CD14-positive monocyte (primary cell): ENCODE measurements at regions not wholly inside any gene's neighbourhood (a gene's known extent, or its start where the extent isn't known, plus 50 kb on each side); places are given as distances from the start of the nearest gene placed in this dataset.

Experiments used
- DNase-seq, 3 donors: peaks; one replicate each; pipeline ENCODE4 v3.0.0-alpha.2; 2011 to 2022
- H2AFZ ChIP-seq: 2 replicates; pipeline ENCODE4 v1.6.0; 2012; ENCODE audit warnings: mild to moderate bottlenecking, low read depth, low read length, inconsistent platforms; ENCODE audit not compliant: insufficient read depth, poor library complexity, severe bottlenecking
- H3K27ac ChIP-seq, 2 donors: 1 replicate in 1 of 2; 2 replicates in 1 of 2; pipeline ENCODE4 v1.5.1; 2012 to 2013; ENCODE audit warnings: low read length in 2 of 2, control low read depth in 1 of 2, inconsistent platforms in 1 of 2, low read depth in 1 of 2, mild to moderate bottlenecking in 1 of 2
- H3K27me3 ChIP-seq, 2 donors: one replicate each; pipeline versions ENCODE4 v1.6.0 to v1.6.1; 2011 to 2013; ENCODE audit warnings: low read length in 2 of 2; ENCODE audit not compliant: control insufficient read depth in 2 of 2, insufficient read depth in 2 of 2
- H3K36me3 ChIP-seq, 2 donors: replicated peaks in 1 of 2; 1 replicate in 1 of 2; 2 replicates in 1 of 2; pipeline versions ENCODE4 v1.5.1 to v1.6.1; 2012 to 2013; ENCODE audit warnings: low read length in 2 of 2, control low read depth in 1 of 2, inconsistent platforms in 1 of 2, mild to moderate bottlenecking in 1 of 2; ENCODE audit not compliant: insufficient read depth in 2 of 2, control insufficient read depth in 1 of 2
- H3K4me1 ChIP-seq, 2 donors: 1 replicate in 1 of 2; 2 replicates in 1 of 2; pipeline versions ENCODE4 v1.5.1 to v1.6.1; 2012 to 2013; ENCODE audit warnings: low read length in 2 of 2, control low read depth in 1 of 2, inconsistent platforms in 1 of 2, mild to moderate bottlenecking in 1 of 2, moderate library complexity in 1 of 2; ENCODE audit not compliant: insufficient read depth in 2 of 2, control insufficient read depth in 1 of 2
- H3K4me2 ChIP-seq: replicated peaks from 2 replicates; pipeline ENCODE3; 2012; ENCODE audit warnings: low read length, moderate library complexity, mild to moderate bottlenecking; ENCODE audit not compliant: poor library complexity, severe bottlenecking; ENCODE audit errors: extremely low read depth
- H3K4me3 ChIP-seq, 3 experiments: fragments of 200-600 bp in 1 of 3; sonication (generic) in 1 of 3; replicated peaks in 1 of 3; 1 replicate in 2 of 3; 2 replicates in 1 of 3; pipeline ENCODE4 v1.5.1; 2011 to 2013; ENCODE audit warnings: low read length in 3 of 3, mild to moderate bottlenecking in 3 of 3, control low read depth in 2 of 3, low read depth in 2 of 3, inconsistent platforms in 1 of 3, moderate library complexity in 1 of 3
- H3K79me2 ChIP-seq: 2 replicates; pipeline ENCODE4 v1.6.0; 2012; ENCODE audit warnings: mild to moderate bottlenecking, control low read depth, inconsistent platforms, low read length, moderate library complexity; ENCODE audit not compliant: insufficient read depth
- H3K9ac ChIP-seq: 2 replicates; pipeline ENCODE4 v1.6.0; 2017; ENCODE audit warnings: low read length, mild to moderate bottlenecking; ENCODE audit not compliant: insufficient read depth, poor library complexity, severe bottlenecking
- H3K9me3 ChIP-seq, 2 donors: replicated peaks in 1 of 2; 1 replicate in 1 of 2; 2 replicates in 1 of 2; pipeline versions ENCODE4 v1.5.1 to v1.6.1; 2012 to 2013; ENCODE audit warnings: low read length in 2 of 2, control low read depth in 1 of 2; ENCODE audit not compliant: control insufficient read depth in 1 of 2, insufficient read depth in 1 of 2
- H4K20me1 ChIP-seq: 2 replicates; pipeline ENCODE4 v1.6.0; 2012; ENCODE audit warnings: mild to moderate bottlenecking, low read length, control low read depth, moderate library complexity; ENCODE audit not compliant: insufficient read depth
- H3K27ac Mint-ChIP-seq, 7 donors: one replicate each; pipeline ENCODE4 v1.8.0; 2020; ENCODE audit warnings: mild to moderate bottlenecking in 7 of 7, mixed read lengths in 7 of 7, moderate library complexity in 6 of 7, inconsistent platforms in 2 of 7
- H3K27me3 Mint-ChIP-seq, 3 donors: one replicate each; pipeline ENCODE4 v1.8.0; 2021 to 2022; ENCODE audit warnings: low read depth in 3 of 3, mild to moderate bottlenecking in 3 of 3, mixed read lengths in 3 of 3, moderate library complexity in 3 of 3, inconsistent platforms in 1 of 3
- H3K36me3 Mint-ChIP-seq, 2 donors: one replicate each; pipeline ENCODE4 v1.8.0; 2020; ENCODE audit warnings: mixed read lengths in 2 of 2, inconsistent platforms in 1 of 2, mild to moderate bottlenecking in 1 of 2
- H3K4me1 Mint-ChIP-seq: one replicate; pipeline ENCODE4 v1.8.0; 2020; ENCODE audit warnings: mild to moderate bottlenecking, mixed read lengths
- H3K4me3 Mint-ChIP-seq, 2 donors: one replicate each; pipeline ENCODE4 v1.8.0; 2020; ENCODE audit warnings: mild to moderate bottlenecking in 2 of 2, mixed read lengths in 2 of 2, moderate library complexity in 1 of 2
- H3K9me3 Mint-ChIP-seq, 7 donors: one replicate each; pipeline ENCODE4 v1.8.0; 2020 to 2022; ENCODE audit warnings: mixed read lengths in 7 of 7, mild to moderate bottlenecking in 6 of 7, moderate library complexity in 6 of 7, inconsistent platforms in 2 of 7
- CTCF ChIP-seq: fragments of 200-600 bp; IDR thresholded peaks from one replicate; pipeline ENCODE4 v1.8.0; 2022; ENCODE audit warnings: antibody characterized with exemption, mild to moderate bottlenecking
- WGBS: methylation state at CpG from one replicate; pipeline ENCODE4 v1.1.5; 2013; ENCODE audit warnings: missing lambda C conversion rate; ENCODE audit not compliant: insufficient coverage; 5-methylcytosine and 5-hydroxymethylcytosine counted together
- intact Hi-C, 2 donors: fragments of 100-400 bp; cut with micrococcal nuclease; formaldehyde crosslinking; loops; one replicate each; pipeline versions ENCODE4 v1.15.0 to v1.15.1; 2023

GRCh38 chr6:27782748-27783147 is 129.4 kb downstream of the OR2B2 start:
- H3K79me2 ChIP-seq, result no peaks in the 10 kb centered on the region
- H3K4me2 ChIP-seq, result no peak overlapping the region
- no peak for DNase-seq
- H3K36me3 ChIP-seq, result no peaks in the 10 kb centered on the region
- H3K9ac ChIP-seq, result no peak overlapping the region
- H3K4me1 ChIP-seq, result no peaks in the 10 kb centered on the region
- Mint-ChIP-seq H3K9me3 (no peaks in the 10 kb centered on the region), H3K27ac (peak overlapping the region in 1 of 7 donors; percentile 18), H3K4me3 (no peak overlapping the region), H3K4me1 (peaks cover 2% of the 10 kb centered on the region), H3K27me3 (peaks cover 0 to 9% (median 9%) of the 10 kb centered on the region in 3 donors), H3K36me3 (no peaks in the 10 kb centered on the region)
- no peaks in the 10 kb centered on the region for H3K9me3 ChIP-seq
- no peak overlapping the region for H2AFZ ChIP-seq
- H4K20me1 ChIP-seq, result no peaks in the 10 kb centered on the region
- no CpG with 5 or more reads among the region's 2 CpGs for WGBS
- peaks cover 0 to 2% of the 10 kb centered on the region in 2 donors for H3K27me3 ChIP-seq
- intact Hi-C loops, result no loop called here
- TF ChIP-seq CTCF, result no peak
- H3K4me3 ChIP-seq, result no peak overlapping the region
- H3K27ac ChIP-seq, result no peak overlapping the region

DNA sequence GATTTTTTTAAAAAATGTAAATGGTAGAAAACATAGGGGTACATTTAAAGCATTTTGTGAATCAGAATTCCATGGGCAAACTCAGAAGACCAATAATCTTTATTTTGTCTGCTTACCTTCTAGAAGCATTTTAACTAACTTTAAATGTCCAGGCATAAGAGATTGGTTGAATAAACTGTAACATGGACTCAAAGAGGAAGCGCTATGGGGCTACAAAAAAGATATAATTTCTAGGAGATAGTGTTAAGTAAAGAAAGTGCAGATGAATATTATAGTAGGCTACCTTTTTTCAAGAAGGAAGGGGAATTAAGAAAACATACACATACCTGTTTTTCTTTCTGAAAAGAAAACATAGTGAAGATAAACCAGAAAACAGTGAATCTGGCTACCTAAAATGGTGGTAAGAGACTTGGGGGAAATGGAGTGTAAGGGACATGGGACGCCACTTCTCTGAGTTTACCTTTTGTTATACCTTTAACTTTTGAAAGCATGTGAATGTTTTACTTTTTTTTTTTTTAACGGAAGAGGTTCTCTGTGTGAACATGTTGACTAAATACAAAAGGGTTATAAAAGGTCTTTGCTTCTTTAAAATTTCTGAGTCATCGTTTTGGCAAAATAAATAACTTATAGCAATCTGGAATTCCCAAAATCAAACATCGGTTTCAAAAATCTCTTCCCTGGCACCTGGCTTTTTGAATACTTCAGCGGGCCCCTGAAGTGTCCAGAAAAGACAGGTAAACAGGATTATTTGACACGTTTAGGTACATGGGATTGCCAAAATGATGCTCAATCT is 133.4 kb downstream of the OR2B2 start:
- WGBS, result 100% methylated on average over 1 of the region's 7 CpGs
- H3K4me3 Mint-ChIP-seq, result no peak overlapping the region
- no peak for TF ChIP-seq CTCF
- no peaks in the 10 kb centered on the region for H4K20me1 ChIP-seq
- H3K4me1 ChIP-seq, result peaks cover 5 to 6% of the 10 kb centered on the region in 2 donors
- intact Hi-C loops, result no loop called here
- no peaks in the 10 kb centered on the region for H3K9me3 ChIP-seq
- H3K9me3 Mint-ChIP-seq, result no peaks in the 10 kb centered on the region
- H3K36me3 ChIP-seq, result no peaks in the 10 kb centered on the region
- no peak overlapping the region for H3K27ac Mint-ChIP-seq
- no peaks in the 10 kb centered on the region for H3K36me3 Mint-ChIP-seq
- peaks cover 14% of the 10 kb centered on the region for H3K4me1 Mint-ChIP-seq
- H3K79me2 ChIP-seq, result no peaks in the 10 kb centered on the region
- H3K4me3 ChIP-seq, result no peak overlapping the region
- peaks cover 0 to 3% (median 2%) of the 10 kb centered on the region in 3 donors for H3K27me3 Mint-ChIP-seq
- DNase-seq, result no peak
- H3K9ac ChIP-seq, result no peak overlapping the region
- no peak overlapping the region for H3K27ac ChIP-seq
- H2AFZ ChIP-seq, result no peak overlapping the region
- H3K4me2 ChIP-seq, result no peak overlapping the region
- peaks cover 0 to 2% of the 10 kb centered on the region in 2 donors for H3K27me3 ChIP-seq
